Kidney epithelial cell (primary cell): ENCODE measurements at regions not wholly inside any gene's neighbourhood (a gene's known extent, or its start where the extent isn't known, plus 50 kb on each side); places are given as distances from the start of the nearest gene placed in this dataset.

Experiments used
- DNase-seq: peaks from one replicate; pipeline ENCODE4 v3.0.0-alpha.2; 2010; ENCODE audit warnings: low read depth
- H3K27me3 ChIP-seq: 2 replicates; pipeline ENCODE4 v1.6.0; 2011; ENCODE audit warnings: low read length; ENCODE audit not compliant: control insufficient read depth, insufficient read depth
- H3K36me3 ChIP-seq: 2 replicates; pipeline ENCODE4 v1.5.1; 2011; ENCODE audit warnings: low read length; ENCODE audit not compliant: control insufficient read depth, insufficient read depth
- H3K4me3 ChIP-seq: 2 replicates; pipeline ENCODE4 v1.5.1; 2011; ENCODE audit warnings: low read depth, mild to moderate bottlenecking, control low read depth, low read length
- CTCF ChIP-seq: IDR thresholded peaks from 2 replicates; pipeline ENCODE4 v1.5.1; 2011; ENCODE audit warnings: mild to moderate bottlenecking, moderate library complexity, low read length, control low read depth, inconsistent platforms; ENCODE audit not compliant: insufficient read depth, poor library complexity, severe bottlenecking

GRCh38 chr12:65653321-65653720 lies 171.0 kb upstream of the HMGA2 start:
- no peaks in the 10 kb centered on the region for H3K27me3 ChIP-seq
- no peak overlapping the region for H3K4me3 ChIP-seq
- DNase-seq, result no peak
- no peaks in the 10 kb centered on the region for H3K36me3 ChIP-seq
- no peak for TF ChIP-seq CTCF

- H3K4me3 ChIP-seq, result no peak overlapping the region
- DNase-seq, result no peak
Observed at GRCh38 chr12:65653946-65654629, 170.2 kb upstream of the HMGA2 start.

GRCh38 chr12:65655074-65655493 lies 169.2 kb upstream of the HMGA2 start:
- Histone ChIP-seq H3K36me3 (no peaks in the 10 kb centered on the region), H3K27me3 (no peaks in the 10 kb centered on the region), H3K4me3 (no peak overlapping the region)
- no peak for DNase-seq
- no peak for TF ChIP-seq CTCF

More at GRCh38 chr12:65653946-65654629, 170.2 kb upstream of the HMGA2 start:
- no peak for TF ChIP-seq CTCF
- Histone ChIP-seq H3K27me3 (no peaks in the 10 kb centered on the region), H3K36me3 (no peaks in the 10 kb centered on the region)

- no peaks in the 10 kb centered on the region for H3K36me3 ChIP-seq
- no peaks in the 10 kb centered on the region for H3K27me3 ChIP-seq
- H3K4me3 ChIP-seq, result no peak overlapping the region
- no peak for TF ChIP-seq CTCF
- DNase-seq, result no peak
Observed at GRCh38 chr12:65656156-65656882, 168.0 kb upstream of the HMGA2 start.

- no peaks in the 10 kb centered on the region for H3K27me3 ChIP-seq
- no peaks in the 10 kb centered on the region for H3K36me3 ChIP-seq
- no peak for TF ChIP-seq CTCF
- peak; percentile 95 for DNase-seq
- no peak overlapping the region for H3K4me3 ChIP-seq
Observed at GRCh38 chr12:65656891-65657351, 167.4 kb upstream of the HMGA2 start.
